Fibroblast of skin of left quadriceps (primary cell): ENCODE measurements at regions not wholly inside any gene's neighbourhood (a gene's known extent, or its start where the extent isn't known, plus 50 kb on each side); places are given as distances from the start of the nearest gene placed in this dataset.

Source experiments
- DNase-seq, 2 experiments: peaks; one replicate each; pipeline ENCODE4 v3.0.0-alpha.2; 2013; ENCODE audit warnings: low read depth in 2 of 2

GRCh38 chr13:85469320-85469719 is 329.9 kb downstream of the SLITRK6 start:
- no peak for DNase-seq

- no peak for DNase-seq
Observed at GRCh38 chr13:85462792-85463425, 336.3 kb downstream of the SLITRK6 start.

GRCh38 chr13:85461621-85462020 is 337.6 kb downstream of the SLITRK6 start:
- no peak for DNase-seq

GRCh38 chr13:85445534-85445933 is 353.7 kb downstream of the SLITRK6 start:
- no peak for DNase-seq

DNA sequence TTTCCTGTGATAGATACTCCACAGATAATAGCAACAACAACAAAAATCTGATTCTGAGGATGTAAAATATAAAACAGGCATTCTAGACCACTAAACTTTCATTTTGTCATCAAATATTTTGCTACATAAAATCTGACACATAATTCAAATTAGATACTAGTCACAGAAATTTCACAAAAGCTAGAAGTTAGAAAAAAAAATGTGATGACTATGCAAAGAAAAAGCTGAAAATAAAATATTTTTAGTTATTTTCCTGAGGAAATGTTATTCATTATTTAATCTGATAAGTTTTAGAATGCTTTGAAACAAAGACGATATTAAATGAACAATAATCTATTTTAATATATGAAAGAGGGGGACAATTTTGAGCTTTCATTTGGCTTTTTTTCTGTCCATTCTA is 357.2 kb downstream of the SLITRK6 start:
- no peak for DNase-seq

- no peak for DNase-seq
Observed at GRCh38 chr13:85441364-85441763, 357.9 kb downstream of the SLITRK6 start.

DNA sequence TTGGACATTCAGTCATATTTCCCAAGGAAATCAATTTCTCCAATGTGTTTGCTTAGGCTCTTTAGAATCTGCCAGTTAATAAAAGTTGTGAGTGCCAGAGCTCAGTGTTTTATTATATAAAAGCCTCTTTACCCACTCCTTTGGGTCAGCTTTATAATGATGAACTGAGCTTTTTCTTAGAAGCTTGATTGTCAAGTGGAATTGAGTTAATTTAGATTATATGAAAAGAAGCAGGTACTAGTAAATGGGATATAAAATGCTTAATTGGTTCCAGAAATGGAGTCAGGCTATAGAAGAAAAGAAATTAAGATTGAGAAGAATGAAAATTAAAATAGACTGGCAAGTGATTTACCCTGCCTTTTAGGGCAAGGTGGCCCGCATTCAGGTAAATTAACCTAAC is 363.2 kb downstream of the SLITRK6 start:
- no peak for DNase-seq

GRCh38 chr13:85434927-85435326 is 364.3 kb downstream of the SLITRK6 start:
- DNase-seq = no peak

DNA sequence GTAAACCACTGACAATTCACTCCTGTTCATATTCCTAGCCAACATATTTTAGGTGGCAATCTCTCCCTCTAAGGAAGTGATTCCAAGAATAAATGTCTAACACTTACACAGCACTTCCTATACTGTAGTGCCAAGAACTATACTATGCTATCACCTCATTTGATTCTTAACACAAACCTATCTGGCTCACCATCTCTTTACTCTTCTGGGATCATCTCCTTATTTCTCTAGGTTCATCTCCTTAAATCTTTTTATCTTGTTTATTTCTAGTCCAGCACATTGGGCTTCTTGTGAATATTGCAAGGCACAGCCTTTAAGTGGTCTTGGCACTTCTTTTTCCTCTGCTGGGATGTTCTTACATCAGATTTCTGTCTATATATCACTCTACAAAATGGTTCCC is 366.3 kb downstream of the SLITRK6 start:
- DNase-seq = no peak

- no peak for DNase-seq
Observed at GRCh38 chr13:85431720-85432119, 367.5 kb downstream of the SLITRK6 start.

DNA sequence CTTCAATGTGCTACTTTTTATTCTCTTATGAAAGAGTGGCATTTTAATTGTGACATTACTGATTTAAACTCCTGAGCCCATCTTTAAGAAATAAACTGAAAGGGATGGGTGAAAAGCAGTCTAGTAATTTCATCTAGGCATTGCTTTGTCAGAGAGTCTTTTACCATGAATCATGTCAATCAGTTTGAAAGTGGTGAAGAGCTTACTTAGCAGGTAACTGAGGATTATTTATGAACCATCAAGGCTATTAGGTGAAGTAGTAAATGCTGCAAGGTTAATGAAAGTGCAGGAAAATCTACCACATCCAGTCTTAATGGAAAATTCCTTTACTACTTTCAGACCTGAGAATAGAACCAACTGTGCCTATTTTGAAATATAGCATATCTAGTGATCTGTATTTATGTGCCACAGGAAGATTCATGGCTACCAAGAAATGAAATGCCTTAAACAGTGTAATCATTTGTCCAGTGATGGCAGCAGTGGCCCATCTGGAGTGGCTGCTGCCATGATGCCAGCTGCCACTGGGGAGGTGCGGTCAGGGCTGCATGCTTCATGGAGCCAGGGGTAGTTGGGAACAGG is 368.9 kb downstream of the SLITRK6 start:
- DNase-seq = no peak

DNA sequence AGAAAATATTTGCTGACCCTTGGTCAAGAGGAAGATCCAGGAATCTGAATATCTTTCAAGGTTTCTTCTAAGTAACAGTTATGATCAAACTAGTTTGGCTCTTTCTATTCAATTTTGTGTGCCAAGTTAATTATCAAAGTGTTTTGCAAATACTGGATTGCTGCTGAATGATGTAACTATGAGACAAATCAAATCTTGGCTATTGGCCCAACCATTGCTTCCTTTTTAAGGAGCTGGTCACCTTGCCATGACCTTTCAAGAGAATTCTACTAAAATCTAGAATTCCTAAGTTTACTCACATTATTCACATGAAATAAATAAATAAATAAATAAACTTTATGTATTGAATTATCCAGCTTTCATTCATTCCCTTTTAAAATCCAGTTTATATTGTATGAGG is 371.8 kb downstream of the SLITRK6 start:
- no peak for DNase-seq

- DNase-seq = no peak
Observed at GRCh38 chr13:85420136-85420535, 379.1 kb downstream of the SLITRK6 start.

DNA sequence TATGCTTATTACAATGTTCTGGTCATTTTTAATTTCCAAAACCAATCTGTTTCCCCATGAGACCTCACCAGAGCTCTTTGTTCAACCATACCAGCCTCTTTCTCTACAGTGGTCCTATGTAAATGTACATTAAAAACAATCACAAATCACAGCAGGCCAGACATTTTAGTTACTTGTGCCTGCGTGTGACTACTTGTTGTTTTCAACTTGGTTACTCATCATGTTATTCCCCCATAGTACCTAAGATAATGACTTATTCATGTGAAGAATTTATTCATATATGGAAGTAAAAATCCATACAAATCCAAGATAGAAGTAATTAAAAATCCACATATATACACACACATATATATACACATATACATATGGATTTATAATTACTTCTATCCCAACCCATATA is 379.6 kb downstream of the SLITRK6 start:
- no peak for DNase-seq

DNA sequence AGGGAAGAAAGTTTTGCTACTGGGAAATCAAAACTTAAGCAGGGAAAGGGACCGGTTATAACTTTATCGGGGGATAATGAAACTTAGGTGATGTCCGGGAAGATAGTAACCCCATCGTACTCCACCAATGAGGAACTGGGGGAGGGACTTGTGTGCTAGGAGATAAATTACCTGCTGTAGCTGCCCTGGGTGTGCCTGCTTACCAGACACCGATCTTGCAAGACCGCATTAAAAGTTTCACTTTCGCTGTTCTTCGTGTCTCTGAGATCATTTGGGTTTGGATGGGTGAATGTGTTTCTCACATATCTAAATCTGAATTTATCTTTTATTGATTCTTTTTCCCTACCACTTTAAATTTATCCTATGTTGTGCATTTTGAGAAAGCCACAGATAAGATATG is 381.4 kb downstream of the SLITRK6 start:
- DNase-seq = no peak

GRCh38 chr13:85413664-85414063 is 385.6 kb downstream of the SLITRK6 start:
- no peak for DNase-seq

GRCh38 chr13:85412448-85412847 is 386.8 kb downstream of the SLITRK6 start:
- no peak for DNase-seq

GRCh38 chr13:85411591-85411990 is 387.6 kb downstream of the SLITRK6 start:
- DNase-seq = no peak

DNA sequence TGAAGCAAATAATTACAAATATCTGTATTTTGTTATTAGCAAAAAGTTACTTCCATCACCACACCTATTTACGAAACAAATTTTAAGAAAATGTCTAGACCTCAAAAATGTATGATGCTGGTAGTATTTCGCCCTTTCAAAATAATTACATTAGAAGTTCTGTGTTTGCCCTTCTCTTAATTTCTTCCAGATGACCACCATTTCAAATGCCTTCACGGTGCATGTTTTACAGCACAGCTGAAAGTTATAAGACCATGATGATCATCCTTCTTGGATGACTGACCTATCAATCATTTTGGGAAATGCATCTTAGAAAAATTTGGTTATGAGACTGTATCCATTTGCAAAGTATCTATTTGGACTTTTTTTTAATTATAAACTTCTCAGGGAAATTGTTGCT is 390.8 kb downstream of the SLITRK6 start:
- DNase-seq = no peak

DNA sequence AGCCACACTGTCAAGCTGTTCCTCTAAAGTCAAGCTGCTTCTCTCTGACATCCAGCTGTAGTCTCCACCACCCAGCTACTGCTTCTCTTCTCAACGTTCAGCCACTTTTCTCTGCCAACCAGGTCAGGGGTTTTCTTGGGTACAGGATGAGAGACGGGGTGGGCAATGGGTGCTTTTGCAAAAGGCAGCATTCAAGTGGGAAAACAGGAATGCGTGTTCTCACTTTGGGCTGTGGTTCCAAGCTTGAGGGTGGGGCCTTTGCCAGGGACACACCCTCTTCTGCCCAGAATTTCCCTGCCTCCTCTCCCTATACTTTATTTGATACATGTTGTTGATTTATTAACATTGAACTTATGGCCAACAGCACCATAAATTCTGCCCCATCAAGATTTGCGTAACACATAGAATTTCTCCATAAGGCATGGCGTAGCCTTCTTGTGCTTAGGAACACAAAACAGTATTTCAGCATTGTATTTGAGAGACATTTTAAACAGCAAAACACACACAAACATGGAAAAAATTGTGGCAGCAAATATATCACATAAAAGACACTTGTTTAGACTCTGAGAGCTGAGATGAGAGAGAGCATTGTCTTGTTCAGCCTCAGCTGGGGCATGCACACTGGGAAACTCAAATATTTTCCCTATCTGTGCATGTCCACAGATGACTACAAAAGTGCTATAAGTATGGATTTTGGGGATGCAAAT is 392.8 kb downstream of the SLITRK6 start:
- no peak for DNase-seq

GRCh38 chr13:85405316-85405897 is 393.8 kb downstream of the SLITRK6 start:
- no peak for DNase-seq

GRCh38 chr13:85386424-85386823 is 412.8 kb downstream of the SLITRK6 start:
- DNase-seq = no peak

DNA sequence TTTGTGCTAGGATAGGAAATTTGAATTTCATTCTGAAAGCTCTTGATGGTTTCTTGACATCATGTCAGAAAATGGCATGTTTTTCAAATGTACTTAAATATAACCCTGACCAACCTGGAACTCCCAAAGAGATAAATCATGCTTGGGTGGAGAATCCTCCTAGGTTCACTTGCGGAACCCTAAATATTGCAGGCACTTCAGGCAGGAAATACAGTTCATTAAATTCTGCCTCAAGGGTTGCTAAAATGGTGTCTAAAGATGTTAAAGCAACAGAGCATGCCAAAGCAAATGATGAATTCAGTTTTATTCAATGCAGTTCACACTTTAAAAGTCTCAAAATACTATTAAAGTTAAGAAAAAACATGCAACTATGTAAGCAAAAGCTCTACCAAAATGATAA is 415.9 kb downstream of the SLITRK6 start:
- DNase-seq = no peak
